Ovary (tissue), 7 donors: ENCODE measurements at regions not wholly inside any gene's neighbourhood (a gene's known extent, or its start where the extent isn't known, plus 50 kb on each side); places are given as distances from the start of the nearest gene placed in this dataset.

ENCODE experiments used
- DNase-seq, 5 donors: peaks; one replicate each; pipeline ENCODE4 v3.0.0-alpha.2; 2019 to 2020
- H3K27ac ChIP-seq, 2 donors: fragments of 200-600 bp; one replicate each; pipeline versions ENCODE4 v1.5.1 to v1.8.0; 2019 to 2022
- H3K27me3 ChIP-seq: fragments of 200-600 bp; one replicate; pipeline ENCODE4 v1.8.0; 2022
- H3K36me3 ChIP-seq: fragments of 200-600 bp; sonication (generic); one replicate; pipeline ENCODE4 v1.5.1; 2019
- H3K4me1 ChIP-seq: one replicate; pipeline ENCODE4 v1.8.1; 2013; ENCODE audit warnings: mild to moderate bottlenecking, moderate library complexity; ENCODE audit not compliant: insufficient read depth
- H3K4me3 ChIP-seq: fragments of 200-600 bp; sonication (generic); one replicate; pipeline ENCODE4 v1.5.1; 2017
- H3K9me3 ChIP-seq, 2 donors: fragments of 200-600 bp in 1 of 2; sonication (generic) in 1 of 2; one replicate each; pipeline versions ENCODE4 v1.5.1 to v1.8.1; 2013 to 2019; ENCODE audit warnings: mild to moderate bottlenecking in 1 of 2, moderate library complexity in 1 of 2
- EP300 ChIP-seq: sonication (generic); formaldehyde crosslinking; IDR thresholded peaks from one replicate; pipeline ENCODE4 v1.6.1; 2017; ENCODE audit warnings: antibody characterized with exemption
- POLR2A ChIP-seq: fragments of 450-650 bp; IDR thresholded peaks from one replicate; pipeline ENCODE4 v1.6.1; 2017; ENCODE audit warnings: antibody characterized with exemption, mild to moderate bottlenecking, moderate library complexity
- WGBS, 3 donors: extraction: QIAGEN DNeasy Blood & Tissue Kit in 1 of 3; methylation state at CpG; one replicate each; pipeline versions ENCODE4 v1.1.5 to v1.1.7; 2013 to 2017; 5-methylcytosine and 5-hydroxymethylcytosine counted together
- intact Hi-C, 4 donors: fragments of 100-400 bp; cut with DNase I; formaldehyde crosslinking; loops; one replicate each; pipeline versions ENCODE4 v1.11.0 to v1.15.1; 2022 to 2023
- TF ChIP-seq, protein P1 (sequence below), 3 donors: fragments of 450-650 bp in 2 of 3; fragments of 200-600 bp in 1 of 3; IDR thresholded peaks; one replicate each; pipeline versions ENCODE4 v1.5.1 to v1.8.0; 2016 to 2022; ENCODE audit warnings: antibody characterized with exemption in 3 of 3, mild to moderate bottlenecking in 1 of 3
- donor health status: DM: no; HTN: no; CAD: no; lungs with moderate emphysema.
- donor health status: DM: no; HTN: no; CAD: no.
- donor health status: Bipolar disorder and iron deficiency.
- donor health status: DM: no; HTN: no; CAD: no.
- donor health status: DM: yes; HTN: yes; CAD: no.

GRCh38 chr17:37841232-37841631, 83.0 kb upstream of the TBC1D3K start:
- DNase-seq: no peak
- Histone ChIP-seq H3K36me3 (no peaks in the 10 kb centered on the region), H3K4me1 (no peaks in the 10 kb centered on the region), H3K27ac (no peak overlapping the region), H3K27me3 (no peaks in the 10 kb centered on the region), H3K4me3 (no peak overlapping the region), H3K9me3 (no peaks in the 10 kb centered on the region)
- WGBS, 3 donors: 78 to 88% (median 84%) methylated on average over 1 of the region's 1 CpG
- TF ChIP-seq EP300 (no peak), POLR2A (no peak)
- TF ChIP-seq, protein P1, sequence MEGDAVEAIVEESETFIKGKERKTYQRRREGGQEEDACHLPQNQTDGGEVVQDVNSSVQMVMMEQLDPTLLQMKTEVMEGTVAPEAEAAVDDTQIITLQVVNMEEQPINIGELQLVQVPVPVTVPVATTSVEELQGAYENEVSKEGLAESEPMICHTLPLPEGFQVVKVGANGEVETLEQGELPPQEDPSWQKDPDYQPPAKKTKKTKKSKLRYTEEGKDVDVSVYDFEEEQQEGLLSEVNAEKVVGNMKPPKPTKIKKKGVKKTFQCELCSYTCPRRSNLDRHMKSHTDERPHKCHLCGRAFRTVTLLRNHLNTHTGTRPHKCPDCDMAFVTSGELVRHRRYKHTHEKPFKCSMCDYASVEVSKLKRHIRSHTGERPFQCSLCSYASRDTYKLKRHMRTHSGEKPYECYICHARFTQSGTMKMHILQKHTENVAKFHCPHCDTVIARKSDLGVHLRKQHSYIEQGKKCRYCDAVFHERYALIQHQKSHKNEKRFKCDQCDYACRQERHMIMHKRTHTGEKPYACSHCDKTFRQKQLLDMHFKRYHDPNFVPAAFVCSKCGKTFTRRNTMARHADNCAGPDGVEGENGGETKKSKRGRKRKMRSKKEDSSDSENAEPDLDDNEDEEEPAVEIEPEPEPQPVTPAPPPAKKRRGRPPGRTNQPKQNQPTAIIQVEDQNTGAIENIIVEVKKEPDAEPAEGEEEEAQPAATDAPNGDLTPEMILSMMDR (IDR thresholded peaks at IDR 0.05): no peak
- intact Hi-C loops: no loop called here

GRCh38 chr17:37840576-37840975, 83.6 kb upstream of the TBC1D3K start:
- Histone ChIP-seq H3K4me1 (no peaks in the 10 kb centered on the region), H3K4me3 (no peak overlapping the region), H3K27me3 (no peaks in the 10 kb centered on the region), H3K36me3 (no peaks in the 10 kb centered on the region), H3K9me3 (no peaks in the 10 kb centered on the region), H3K27ac (no peak overlapping the region)
- no peak for DNase-seq
- WGBS, 3 donors: 90 to 95% (median 93%) methylated on average over 7 of the region's 7 CpGs
- intact Hi-C loops: no loop called here
- no peak for TF ChIP-seq EP300
- TF ChIP-seq, protein P1 (IDR thresholded peaks at IDR 0.05): no peak
- no peak for TF ChIP-seq POLR2A

DNA sequence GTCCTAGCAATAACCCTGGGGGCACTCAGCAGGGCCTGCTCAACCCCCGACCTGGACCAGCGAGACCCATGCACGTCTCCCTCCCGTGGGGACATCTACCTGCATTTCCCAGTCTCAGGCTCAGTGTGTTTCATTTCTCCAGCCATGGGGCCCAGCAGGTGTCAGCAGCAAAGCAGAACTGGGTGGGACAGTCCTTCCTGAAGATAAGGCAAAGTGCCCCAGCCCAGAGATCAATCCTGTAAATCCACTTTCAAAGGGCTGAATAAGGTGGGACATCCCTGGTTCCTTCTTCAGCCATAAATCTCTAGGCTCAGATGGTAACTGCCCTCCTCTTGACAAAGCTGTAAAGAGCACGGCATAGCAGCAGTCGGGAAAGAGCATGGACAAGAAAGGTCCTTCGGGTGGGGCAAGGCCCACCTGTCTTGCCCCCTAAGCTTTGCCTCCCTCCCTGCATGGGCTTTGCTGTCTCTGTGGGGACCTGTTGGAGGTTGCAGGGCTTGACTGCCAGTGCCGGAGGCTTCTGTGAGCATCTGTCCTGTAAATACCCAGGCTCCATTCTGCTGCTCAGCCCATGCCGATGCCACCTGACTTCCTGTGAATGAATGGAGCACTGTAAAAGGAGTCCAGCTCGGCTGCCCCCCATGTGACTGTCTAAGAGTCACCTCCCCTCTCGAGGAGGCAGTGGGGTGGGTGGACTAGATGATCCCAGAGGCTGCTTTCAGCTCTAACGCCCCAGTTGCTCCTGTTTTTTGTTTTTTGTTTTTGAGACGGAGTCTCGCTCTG, 84.8 kb upstream of the TBC1D3K start:
- 67 to 77% (median 73%) methylated on average over 14 of the region's 14 CpGs for WGBS, 3 donors
- H3K4me3 ChIP-seq: no peak overlapping the region
- no peak for DNase-seq

DNA sequence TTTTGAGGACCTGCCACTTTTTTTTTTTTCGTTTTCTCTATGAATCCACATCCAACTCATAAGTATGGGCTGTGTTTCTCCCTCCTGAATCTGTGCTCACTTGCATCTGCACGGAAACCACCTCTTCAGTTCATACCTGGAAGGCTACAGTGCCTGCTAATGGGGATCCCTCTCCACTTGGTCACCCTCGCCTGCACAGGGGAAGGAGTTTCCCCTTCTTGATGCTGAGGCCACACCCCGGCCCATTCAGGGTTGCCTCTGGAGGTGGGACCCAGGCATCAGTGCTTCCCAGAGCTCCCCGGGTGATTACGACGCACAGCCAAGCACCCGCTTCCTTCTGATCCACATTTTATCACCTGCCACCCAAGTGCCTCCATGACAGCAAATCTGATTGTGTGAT, 85.9 kb upstream of the TBC1D3K start:
- no peaks in the 10 kb centered on the region for H3K36me3 ChIP-seq
- no peaks in the 10 kb centered on the region for H3K9me3 ChIP-seq
- no peak overlapping the region for H3K27ac ChIP-seq
- H3K27me3 ChIP-seq: no peaks in the 10 kb centered on the region
- intact Hi-C loops: no loop called here
- 77 to 82% (median 77%) methylated on average over 8 of the region's 8 CpGs for WGBS, 3 donors
- H3K4me1 ChIP-seq: no peaks in the 10 kb centered on the region
- TF ChIP-seq POLR2A: no peak
- TF ChIP-seq, protein P1 (IDR thresholded peaks at IDR 0.05): no peak
- TF ChIP-seq EP300: no peak
- no peak overlapping the region for H3K4me3 ChIP-seq
- DNase-seq: no peak

More for the DNA sequence above, 84.8 kb upstream of the TBC1D3K start:
- Histone ChIP-seq H3K27ac (no peak overlapping the region), H3K36me3 (no peaks in the 10 kb centered on the region), H3K27me3 (no peaks in the 10 kb centered on the region), H3K9me3 (no peaks in the 10 kb centered on the region), H3K4me1 (no peaks in the 10 kb centered on the region)
- intact Hi-C loops: no loop called here
- TF ChIP-seq POLR2A (no peak), EP300 (no peak)
- TF ChIP-seq, protein P1 (IDR thresholded peaks at IDR 0.05): no peak
